ENCODE measurements at regions not wholly inside any gene's neighbourhood (a gene's known extent, or its start where the extent isn't known, plus 50 kb on each side); places are given as distances from the start of the nearest gene placed in this dataset.
"Not testable (repeated sequence)": the region's sequence is repeated elsewhere in the genome, so short reads cannot be mapped to it uniquely, and the experiment has no call there.

GRCh38 chr1:121472017-121472416, 287.2 kb downstream of the SRGAP2C start:
- Histone ChIP-seq H2AFZ (ENCODE audit: low read length) (no peak overlapping the region), H2BK120ac (ENCODE audit: low read depth, low read length) (no peak overlapping the region), H3K4me3 (ENCODE audit: low read length in 2 of 2) (no peak overlapping the region), H3K9ac (ENCODE audit: low read depth, low read length, poor library complexity) (no peak overlapping the region), H3K27me3 (ENCODE audit: control insufficient read depth in 3 of 3, insufficient read depth in 3 of 3, low read depth in 1 of 3, low read length in 3 of 3) (no peaks in the 10 kb centered on the region), H2BK5ac (ENCODE audit: low read length) (no peak overlapping the region), H3K79me1 (ENCODE audit: low read depth, low read length) (no peaks in the 10 kb centered on the region), H3K9me3 (replicated peaks in 1 of 2; ENCODE audit: control insufficient read depth in 2 of 2, insufficient read depth in 1 of 2, low read depth in 1 of 2, low read length in 2 of 2) (peaks cover under 1% of the 10 kb centered on the region in 2 donors), H4K8ac (ENCODE audit: low read depth, low read length) (no peak overlapping the region), H2AK5ac (ENCODE audit: low read depth, low read length) (no peak overlapping the region), H3K4ac (ENCODE audit: low read length) (no peak overlapping the region), H2BK15ac (ENCODE audit: low read length) (no peak overlapping the region), H3K4me2 (ENCODE audit: insufficient read depth, low read length, poor library complexity, severe bottlenecking) (no peak overlapping the region), H3K14ac (ENCODE audit: low read length) (no peak overlapping the region), H4K91ac (ENCODE audit: low read depth, low read length, poor library complexity) (no peak overlapping the region), H3K18ac (ENCODE audit: low read length) (no peak overlapping the region), H3K4me1 (ENCODE audit: control insufficient read depth in 2 of 2, insufficient read depth in 1 of 2, low read depth in 1 of 2, low read length in 2 of 2) (peaks cover 0 to 3% of the 10 kb centered on the region in 2 donors), H3K27ac (replicated peaks; ENCODE audit: low read length) (no peak overlapping the region), H2BK12ac (ENCODE audit: low read length) (no peak overlapping the region), H3K23ac (ENCODE audit: low read depth, low read length, poor library complexity) (no peak overlapping the region), H3K36me3 (replicated peaks in 1 of 2; ENCODE audit: control insufficient read depth in 2 of 2, insufficient read depth in 2 of 2, low read length in 2 of 2) (no peaks in the 10 kb centered on the region)
- DNase-seq (ENCODE audit: low spot score): no peak
- no CpG with 5 or more reads among the region's 4 CpGs for WGBS, 2 donors (ENCODE audit: extremely low coverage in 2 of 2, insufficient read length in 2 of 2, insufficient replicate concordance in 1 of 2)

GRCh38 chr1:121483234-121483633, 298.5 kb downstream of the SRGAP2C start:
- Histone ChIP-seq H3K4me3 (ENCODE audit: low read length in 2 of 2) (no peak overlapping the region), H4K91ac (ENCODE audit: low read depth, low read length, poor library complexity) (no peak overlapping the region), H2BK5ac (ENCODE audit: low read length) (no peak overlapping the region), H3K18ac (ENCODE audit: low read length) (no peak overlapping the region), H3K23ac (ENCODE audit: low read depth, low read length, poor library complexity) (no peak overlapping the region), H2AK5ac (ENCODE audit: low read depth, low read length) (no peak overlapping the region), H3K27ac (replicated peaks; ENCODE audit: low read length) (no peak overlapping the region), H3K9me3 (replicated peaks in 1 of 2; ENCODE audit: control insufficient read depth in 2 of 2, insufficient read depth in 1 of 2, low read depth in 1 of 2, low read length in 2 of 2) (no peaks in the 10 kb centered on the region), H3K14ac (ENCODE audit: low read length) (no peak overlapping the region), H3K27me3 (ENCODE audit: control insufficient read depth in 3 of 3, insufficient read depth in 3 of 3, low read depth in 1 of 3, low read length in 3 of 3) (peaks cover 0 to 5% (median 0%) of the 10 kb centered on the region in 3 experiments), H3K4me2 (ENCODE audit: insufficient read depth, low read length, poor library complexity, severe bottlenecking) (no peak overlapping the region), H2BK15ac (ENCODE audit: low read length) (no peak overlapping the region), H3K9ac (ENCODE audit: low read depth, low read length, poor library complexity) (no peak overlapping the region), H3K4me1 (ENCODE audit: control insufficient read depth in 2 of 2, insufficient read depth in 1 of 2, low read depth in 1 of 2, low read length in 2 of 2) (no peaks in the 10 kb centered on the region), H2AFZ (ENCODE audit: low read length) (no peak overlapping the region), H3K79me1 (ENCODE audit: low read depth, low read length) (no peaks in the 10 kb centered on the region), H2BK12ac (ENCODE audit: low read length) (no peak overlapping the region), H3K36me3 (replicated peaks in 1 of 2; ENCODE audit: control insufficient read depth in 2 of 2, insufficient read depth in 2 of 2, low read length in 2 of 2) (no peaks in the 10 kb centered on the region), H2BK120ac (ENCODE audit: low read depth, low read length) (no peak overlapping the region), H4K8ac (ENCODE audit: low read depth, low read length) (no peak overlapping the region), H3K4ac (ENCODE audit: low read length) (no peak overlapping the region)
- no peak for DNase-seq (ENCODE audit: low spot score)

- no peak overlapping the region for H3K27ac ChIP-seq (replicated peaks; ENCODE audit: low read length)
- no peak overlapping the region for H3K4ac ChIP-seq (ENCODE audit: low read length)
- DNase-seq (ENCODE audit: low spot score): no peak
- H2AK5ac ChIP-seq (ENCODE audit: low read depth, low read length): no peak overlapping the region
- H2BK5ac ChIP-seq (ENCODE audit: low read length): no peak overlapping the region
- no peak overlapping the region for H2BK120ac ChIP-seq (ENCODE audit: low read depth, low read length)
- no peak overlapping the region for H2BK12ac ChIP-seq (ENCODE audit: low read length)
- no peak overlapping the region for H4K91ac ChIP-seq (ENCODE audit: low read depth, low read length, poor library complexity)
- no peaks in the 10 kb centered on the region for H3K36me3 ChIP-seq (replicated peaks in 1 of 2; ENCODE audit: control insufficient read depth in 2 of 2, insufficient read depth in 2 of 2, low read length in 2 of 2)
- no peak overlapping the region for H3K4me2 ChIP-seq (ENCODE audit: insufficient read depth, low read length, poor library complexity, severe bottlenecking)
- H2BK15ac ChIP-seq (ENCODE audit: low read length): no peak overlapping the region
- H3K9me3 ChIP-seq (replicated peaks in 1 of 2; ENCODE audit: control insufficient read depth in 2 of 2, insufficient read depth in 1 of 2, low read depth in 1 of 2, low read length in 2 of 2): no peaks in the 10 kb centered on the region
- H2AFZ ChIP-seq (ENCODE audit: low read length): no peak overlapping the region
- H3K79me1 ChIP-seq (ENCODE audit: low read depth, low read length): no peaks in the 10 kb centered on the region
- H3K9ac ChIP-seq (ENCODE audit: low read depth, low read length, poor library complexity): no peak overlapping the region
- no peak overlapping the region for H3K18ac ChIP-seq (ENCODE audit: low read length)
- no peaks in the 10 kb centered on the region for H3K4me1 ChIP-seq (ENCODE audit: control insufficient read depth in 2 of 2, insufficient read depth in 1 of 2, low read depth in 1 of 2, low read length in 2 of 2)
- H3K4me3 ChIP-seq (ENCODE audit: low read length in 2 of 2): no peak overlapping the region
- peaks cover 0 to 6% (median 0%) of the 10 kb centered on the region in 3 experiments for H3K27me3 ChIP-seq (ENCODE audit: control insufficient read depth in 3 of 3, insufficient read depth in 3 of 3, low read depth in 1 of 3, low read length in 3 of 3)
- H3K23ac ChIP-seq (ENCODE audit: low read depth, low read length, poor library complexity): no peak overlapping the region
- no peak overlapping the region for H3K14ac ChIP-seq (ENCODE audit: low read length)
- H4K8ac ChIP-seq (ENCODE audit: low read depth, low read length): no peak overlapping the region
Observed at GRCh38 chr1:121483961-121484424, 299.2 kb downstream of the SRGAP2C start.

GRCh38 chr1:121494796-121495195, 310.0 kb downstream of the SRGAP2C start:
- not testable (repeated sequence) for H3K23ac ChIP-seq (ENCODE audit: low read depth, low read length, poor library complexity); H3K9ac ChIP-seq (ENCODE audit: low read depth, low read length, poor library complexity); H3K14ac ChIP-seq (ENCODE audit: low read length); H3K4me3 ChIP-seq (ENCODE audit: low read length in 2 of 2); H2BK12ac ChIP-seq (ENCODE audit: low read length); DNase-seq (ENCODE audit: low spot score); H3K36me3 ChIP-seq (replicated peaks in 1 of 2; ENCODE audit: control insufficient read depth in 2 of 2, insufficient read depth in 2 of 2, low read length in 2 of 2); H3K4me1 ChIP-seq (ENCODE audit: control insufficient read depth in 2 of 2, insufficient read depth in 1 of 2, low read depth in 1 of 2, low read length in 2 of 2); H2AFZ ChIP-seq (ENCODE audit: low read length); H4K91ac ChIP-seq (ENCODE audit: low read depth, low read length, poor library complexity); H2BK15ac ChIP-seq (ENCODE audit: low read length); H3K9me3 ChIP-seq (replicated peaks in 1 of 2; ENCODE audit: control insufficient read depth in 2 of 2, insufficient read depth in 1 of 2, low read depth in 1 of 2, low read length in 2 of 2); H3K27ac ChIP-seq (replicated peaks; ENCODE audit: low read length); H4K8ac ChIP-seq (ENCODE audit: low read depth, low read length); H2BK120ac ChIP-seq (ENCODE audit: low read depth, low read length); H3K79me1 ChIP-seq (ENCODE audit: low read depth, low read length); H2AK5ac ChIP-seq (ENCODE audit: low read depth, low read length); H3K4me2 ChIP-seq (ENCODE audit: insufficient read depth, low read length, poor library complexity, severe bottlenecking); H3K4ac ChIP-seq (ENCODE audit: low read length); H3K27me3 ChIP-seq (ENCODE audit: control insufficient read depth in 3 of 3, insufficient read depth in 3 of 3, low read depth in 1 of 3, low read length in 3 of 3); H2BK5ac ChIP-seq (ENCODE audit: low read length); H3K18ac ChIP-seq (ENCODE audit: low read length)
